HCT116 (cell line): ENCODE measurements at regions not wholly inside any gene's neighbourhood (a gene's known extent, or its start where the extent isn't known, plus 50 kb on each side); places are given as distances from the start of the nearest gene placed in this dataset.
A peak's percentile ranks its signal among the peaks of the same experiment; 100 is the strongest.

ENCODE experiments used
- ATAC-seq: fragments of 200-7000 bp; cut with Tn5 transposase; 2 replicates; pipeline ENCODE4 v1.9.1; 2020; ENCODE audit warnings: mild to moderate bottlenecking, moderate library complexity
- BruUV-seq: library from RNA; stranded (reverse); fragments of 400-500 nt; replicated peaks from 2 replicates; lab custom pipeline; 2021; lab: Mats Ljungman, UMichigan
- CTCF ChIA-PET: fragments of 300-600 bp; sonication (Branson Sonifier 250); formaldehyde crosslinking; loops from one replicate; lab custom pipeline; 2021; ENCODE audit warnings: antibody characterized with exemption; lab: Charles Lee
- POLR2A ChIA-PET: fragments of 300-600, 350-600 bp; sonication (Branson Sonifier 250); formaldehyde crosslinking; loops from one replicate; lab custom pipeline; 2021; ENCODE audit warnings: antibody characterized with exemption; lab: Charles Lee
- RAD21 ChIA-PET, 2 experiments: fragments of 300-600 bp; sonication (Branson Sonifier 250); formaldehyde crosslinking; loops; one replicate each; lab custom pipeline; 2023; ENCODE audit warnings: low total read pairs in 2 of 2; ENCODE audit not compliant: uncharacterized antibody in 2 of 2, unreplicated experiment in 2 of 2, low non-redundant PET in 1 of 2; lab: Charles Lee
- DNase-seq: peaks from one replicate; pipeline ENCODE4 v3.0.0-alpha.2; 2010; ENCODE audit warnings: low read depth, low spot score
- H2AFZ ChIP-seq: fragments of 200-600 bp; shearing (Covaris generic), sonication (generic); 2 replicates; pipeline ENCODE4 v1.6.1; 2017; ENCODE audit warnings: low read depth, mixed run types, mixed read lengths, antibody characterized with exemption, low read length; ENCODE audit not compliant: poor library complexity, severe bottlenecking
- H3K27ac ChIP-seq: 2 replicates; pipeline ENCODE4 v1.5.1; 2012; ENCODE audit warnings: low read depth, low read length
- H3K27me3 ChIP-seq: fragments of 200-600 bp; sonication (generic); 2 replicates; pipeline ENCODE4 v1.6.1; 2016; ENCODE audit warnings: mixed run types, low read length, mixed read lengths; ENCODE audit not compliant: insufficient read depth
- H3K36me3 ChIP-seq, 2 experiments: fragments of 200-500 bp in 1 of 2; fragments of 200-600 bp in 1 of 2; sonication (Bioruptor generic) in 1 of 2; sonication (generic) in 1 of 2; 2 replicates each; pipeline versions ENCODE4 v1.5.1 to v1.6.1; 2014 to 2016; ENCODE audit warnings: low read length in 2 of 2, inconsistent platforms in 1 of 2, mixed read lengths in 1 of 2, mixed run types in 1 of 2; ENCODE audit not compliant: insufficient read depth in 2 of 2, control insufficient read depth in 1 of 2
- H3K4me1 ChIP-seq, 2 experiments: fragments of 200-600 bp in 1 of 2; sonication (generic) in 1 of 2; 2 replicates each; pipeline versions ENCODE4 v1.5.1 to v1.6.1; 2012 to 2017; ENCODE audit warnings: low read length in 2 of 2, inconsistent platforms in 1 of 2, mild to moderate bottlenecking in 1 of 2, mixed read lengths in 1 of 2, mixed run types in 1 of 2, moderate library complexity in 1 of 2; ENCODE audit not compliant: insufficient read depth in 2 of 2, control insufficient read depth in 1 of 2
- H3K4me2 ChIP-seq: fragments of 200-600 bp; sonication (generic); 2 replicates; pipeline ENCODE4 v1.6.1; 2017; ENCODE audit warnings: mixed run types, low read length, mixed read lengths
- H3K4me3 ChIP-seq, 2 experiments: fragments of 200-600 bp in 1 of 2; sonication (generic) in 1 of 2; replicated peaks in 1 of 2; 2 replicates each; pipeline ENCODE4 v1.5.1; 2011 to 2016; ENCODE audit warnings: low read length in 2 of 2, control low read depth in 1 of 2, low read depth in 1 of 2, mild to moderate bottlenecking in 1 of 2, mixed read lengths in 1 of 2, mixed run types in 1 of 2
- H3K79me2 ChIP-seq: fragments of 200-600 bp; sonication (generic); 2 replicates; pipeline ENCODE4 v1.6.1; 2017; ENCODE audit warnings: mild to moderate bottlenecking, mixed run types, low read length, moderate library complexity, mixed read lengths; ENCODE audit not compliant: insufficient read depth
- H3K9ac ChIP-seq: fragments of 200-600 bp; sonication (generic); 2 replicates; pipeline ENCODE4 v1.6.1; 2016; ENCODE audit warnings: low read length, mixed read lengths
- H3K9me2 ChIP-seq: fragments of 200-600 bp; sonication (generic), shearing (Covaris generic); 2 replicates; pipeline ENCODE4 v1.6.1; 2017; ENCODE audit warnings: mixed run types, mild to moderate bottlenecking, moderate library complexity; ENCODE audit not compliant: insufficient read depth
- H3K9me3 ChIP-seq, 2 experiments: fragments of 200-500 bp in 1 of 2; fragments of 200-600 bp in 1 of 2; sonication (Bioruptor generic) in 1 of 2; sonication (generic) in 1 of 2; 2 replicates each; pipeline ENCODE4 v1.6.1; 2014 to 2017; ENCODE audit warnings: low read length in 2 of 2, mixed read lengths in 2 of 2, inconsistent platforms in 1 of 2, low read depth in 1 of 2, mild to moderate bottlenecking in 1 of 2, mixed run types in 1 of 2, moderate library complexity in 1 of 2; ENCODE audit not compliant: control insufficient read depth in 1 of 2, insufficient read depth in 1 of 2
- H4K20me1 ChIP-seq: fragments of 200-600 bp; sonication (generic), shearing (Covaris generic); 2 replicates; pipeline ENCODE4 v1.6.1; 2017; ENCODE audit warnings: mixed run types, mild to moderate bottlenecking, moderate library complexity; ENCODE audit not compliant: insufficient read depth
- CEBPB ChIP-seq: IDR thresholded peaks from 2 replicates; pipeline ENCODE4 v1.6.1; 2012; ENCODE audit warnings: low read depth
- EGR1 ChIP-seq: IDR thresholded peaks from 2 replicates; pipeline ENCODE4 v1.6.1; 2012; ENCODE audit warnings: low read depth
- ELF1 ChIP-seq: IDR thresholded peaks from 2 replicates; pipeline ENCODE4 v1.6.1; 2012; ENCODE audit warnings: low read depth, borderline replicate concordance
- EZH2 ChIP-seq: fragments of 200-600 bp; sonication (generic); IDR thresholded peaks from 2 replicates; pipeline ENCODE4 v1.6.1; 2017; ENCODE audit warnings: antibody characterized with exemption, mixed run types
- JUND ChIP-seq: IDR thresholded peaks from 2 replicates; pipeline ENCODE4 v1.6.1; 2012
- RAD21 ChIP-seq: IDR thresholded peaks from 2 replicates; pipeline ENCODE4 v1.6.1; 2012; ENCODE audit warnings: low read depth, mild to moderate bottlenecking
- SIN3A ChIP-seq: IDR thresholded peaks from 2 replicates; pipeline ENCODE4 v1.6.1; 2012; ENCODE audit warnings: low read depth
- ZNF274 ChIP-seq: fragments of 200-500 bp; sonication (Bioruptor generic); IDR thresholded peaks from 2 replicates; pipeline ENCODE4 v1.6.1; 2014; ENCODE audit warnings: mild to moderate bottlenecking, low read depth, low read length, inconsistent platforms
- intact Hi-C: fragments of 100-400 bp; cut with micrococcal nuclease; formaldehyde crosslinking; loops from 2 replicates; pipeline ENCODE4 v1.10.0; 2022
- TF ChIP-seq, protein P1 (sequence below): IDR thresholded peaks from 2 replicates; pipeline ENCODE4 v1.6.1; 2012
- TF ChIP-seq, protein P2 (sequence below), 3 experiments: fragments of 200-600 bp in 1 of 3; sonication (generic) in 1 of 3; IDR thresholded peaks in 2 of 3; conservative IDR thresholded peaks in 1 of 3; 2 replicates each; pipeline ENCODE4 v1.5.1; 2012 to 2017; ENCODE audit warnings: low read depth in 2 of 3, low read length in 2 of 3, antibody characterized with exemption in 1 of 3, borderline replicate concordance in 1 of 3, control low read depth in 1 of 3, mild to moderate bottlenecking in 1 of 3, mixed read lengths in 1 of 3, mixed run types in 1 of 3, moderate library complexity in 1 of 3; ENCODE audit not compliant: insufficient read depth in 1 of 3
- TF ChIP-seq, protein P3 (sequence below): IDR thresholded peaks from 2 replicates; pipeline ENCODE4 v1.6.1; 2012; ENCODE audit warnings: low read depth
- TF ChIP-seq, protein P4 (sequence below): IDR thresholded peaks from 2 replicates; pipeline ENCODE4 v1.6.1; 2012

DNA sequence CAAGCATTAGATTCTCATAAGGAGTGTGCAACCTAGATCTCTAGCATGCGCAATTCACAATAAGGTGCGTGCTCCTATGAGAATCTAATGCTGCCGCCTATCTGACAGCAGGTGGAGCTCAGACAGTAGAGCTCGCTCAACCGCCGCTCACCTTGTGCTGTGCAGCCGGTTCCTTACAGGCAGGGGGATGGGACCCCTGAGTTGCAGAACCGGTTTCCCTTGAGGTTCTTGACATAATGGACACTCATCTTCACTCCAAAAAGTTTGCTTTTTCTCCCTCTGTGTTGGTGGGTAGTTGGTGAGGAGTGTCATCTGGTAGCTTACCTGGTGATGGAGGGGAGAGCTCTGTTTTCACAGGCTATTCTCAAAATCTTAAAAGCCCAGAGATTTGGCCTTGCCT is 324.0 kb upstream of the TBL1XR1 start:
- Histone ChIP-seq H4K20me1 (no peaks in the 10 kb centered on the region), H3K9me2 (no peaks in the 10 kb centered on the region), H3K79me2 (no peaks in the 10 kb centered on the region), H3K36me3 (no peaks in the 10 kb centered on the region), H3K9me3 (no peaks in the 10 kb centered on the region), H3K4me2 (no peak overlapping the region), H2AFZ (no peak overlapping the region), H3K4me1 (peaks cover 4 to 6% of the 10 kb centered on the region in 2 experiments; a peak in 2 of 4 replicates), H3K4me3 (no peak overlapping the region), H3K9ac (no peak overlapping the region), H3K27me3 (no peaks in the 10 kb centered on the region), H3K27ac (no peak overlapping the region)
- TF ChIP-seq ZNF274, result no peak
- TF ChIP-seq RAD21, result peak; percentile 57
- TF ChIP-seq, protein P1, sequence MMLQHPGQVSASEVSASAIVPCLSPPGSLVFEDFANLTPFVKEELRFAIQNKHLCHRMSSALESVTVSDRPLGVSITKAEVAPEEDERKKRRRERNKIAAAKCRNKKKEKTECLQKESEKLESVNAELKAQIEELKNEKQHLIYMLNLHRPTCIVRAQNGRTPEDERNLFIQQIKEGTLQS, result no peak
- TF ChIP-seq CEBPB, result no peak
- TF ChIP-seq, protein P2, sequence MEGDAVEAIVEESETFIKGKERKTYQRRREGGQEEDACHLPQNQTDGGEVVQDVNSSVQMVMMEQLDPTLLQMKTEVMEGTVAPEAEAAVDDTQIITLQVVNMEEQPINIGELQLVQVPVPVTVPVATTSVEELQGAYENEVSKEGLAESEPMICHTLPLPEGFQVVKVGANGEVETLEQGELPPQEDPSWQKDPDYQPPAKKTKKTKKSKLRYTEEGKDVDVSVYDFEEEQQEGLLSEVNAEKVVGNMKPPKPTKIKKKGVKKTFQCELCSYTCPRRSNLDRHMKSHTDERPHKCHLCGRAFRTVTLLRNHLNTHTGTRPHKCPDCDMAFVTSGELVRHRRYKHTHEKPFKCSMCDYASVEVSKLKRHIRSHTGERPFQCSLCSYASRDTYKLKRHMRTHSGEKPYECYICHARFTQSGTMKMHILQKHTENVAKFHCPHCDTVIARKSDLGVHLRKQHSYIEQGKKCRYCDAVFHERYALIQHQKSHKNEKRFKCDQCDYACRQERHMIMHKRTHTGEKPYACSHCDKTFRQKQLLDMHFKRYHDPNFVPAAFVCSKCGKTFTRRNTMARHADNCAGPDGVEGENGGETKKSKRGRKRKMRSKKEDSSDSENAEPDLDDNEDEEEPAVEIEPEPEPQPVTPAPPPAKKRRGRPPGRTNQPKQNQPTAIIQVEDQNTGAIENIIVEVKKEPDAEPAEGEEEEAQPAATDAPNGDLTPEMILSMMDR (IDR thresholded peaks at IDR 0.05 in 2 of 3, conservative IDR thresholded peaks at IDR 0.05 in 1 of 3; ENCODE audit: borderline replicate concordance in 1 of 3, insufficient read depth in 1 of 3, low read depth in 2 of 3, low read length in 2 of 3), result 0 out of 6 replicates have a peak, but pooled peaks of 1 of the 3 experiments have one; percentile 13
- no TSS peak for BruUV-seq
- intact Hi-C loops, result no loop called here
- DNase-seq, result no peak
- ChIA-PET POLR2A (no interaction called here), CTCF (interaction anchor here (0.8 kb wide), 1 partner anchor 27 kb away, joined by 3 read pairs; no protein-coding TSS in a partner anchor), RAD21 (no interaction called here)
- peak; percentile 59; the same call in 1 of the 2 replicates for ATAC-seq

DNA sequence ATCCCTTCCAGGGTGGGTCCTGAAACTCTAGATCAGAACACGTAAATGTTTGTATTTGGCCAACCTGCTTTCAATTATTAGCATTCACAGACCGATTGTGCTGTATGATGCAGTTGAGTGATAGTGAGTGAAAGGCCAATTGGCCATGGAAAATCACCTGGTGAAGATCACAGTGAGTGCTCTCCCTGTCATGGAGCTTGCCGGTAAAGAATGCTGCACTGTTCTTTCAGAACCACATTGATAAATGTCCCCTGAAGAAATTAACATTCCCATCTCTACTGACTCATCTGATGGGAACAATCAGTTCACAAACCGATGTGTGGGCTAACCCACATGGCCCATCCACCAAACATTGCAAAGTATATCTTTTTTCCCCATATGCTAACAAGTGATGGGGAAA is 324.8 kb upstream of the TBL1XR1 start:
- no peak overlapping the region for H3K27ac ChIP-seq
- no TSS peak for BruUV-seq
- TF ChIP-seq, protein P1, result no peak
- TF ChIP-seq JUND (no peak), EGR1 (no peak), ELF1 (no peak), EZH2 (no peak), SIN3A (no peak)
- TF ChIP-seq, protein P3, sequence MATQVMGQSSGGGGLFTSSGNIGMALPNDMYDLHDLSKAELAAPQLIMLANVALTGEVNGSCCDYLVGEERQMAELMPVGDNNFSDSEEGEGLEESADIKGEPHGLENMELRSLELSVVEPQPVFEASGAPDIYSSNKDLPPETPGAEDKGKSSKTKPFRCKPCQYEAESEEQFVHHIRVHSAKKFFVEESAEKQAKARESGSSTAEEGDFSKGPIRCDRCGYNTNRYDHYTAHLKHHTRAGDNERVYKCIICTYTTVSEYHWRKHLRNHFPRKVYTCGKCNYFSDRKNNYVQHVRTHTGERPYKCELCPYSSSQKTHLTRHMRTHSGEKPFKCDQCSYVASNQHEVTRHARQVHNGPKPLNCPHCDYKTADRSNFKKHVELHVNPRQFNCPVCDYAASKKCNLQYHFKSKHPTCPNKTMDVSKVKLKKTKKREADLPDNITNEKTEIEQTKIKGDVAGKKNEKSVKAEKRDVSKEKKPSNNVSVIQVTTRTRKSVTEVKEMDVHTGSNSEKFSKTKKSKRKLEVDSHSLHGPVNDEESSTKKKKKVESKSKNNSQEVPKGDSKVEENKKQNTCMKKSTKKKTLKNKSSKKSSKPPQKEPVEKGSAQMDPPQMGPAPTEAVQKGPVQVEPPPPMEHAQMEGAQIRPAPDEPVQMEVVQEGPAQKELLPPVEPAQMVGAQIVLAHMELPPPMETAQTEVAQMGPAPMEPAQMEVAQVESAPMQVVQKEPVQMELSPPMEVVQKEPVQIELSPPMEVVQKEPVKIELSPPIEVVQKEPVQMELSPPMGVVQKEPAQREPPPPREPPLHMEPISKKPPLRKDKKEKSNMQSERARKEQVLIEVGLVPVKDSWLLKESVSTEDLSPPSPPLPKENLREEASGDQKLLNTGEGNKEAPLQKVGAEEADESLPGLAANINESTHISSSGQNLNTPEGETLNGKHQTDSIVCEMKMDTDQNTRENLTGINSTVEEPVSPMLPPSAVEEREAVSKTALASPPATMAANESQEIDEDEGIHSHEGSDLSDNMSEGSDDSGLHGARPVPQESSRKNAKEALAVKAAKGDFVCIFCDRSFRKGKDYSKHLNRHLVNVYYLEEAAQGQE, result no peak
- TF ChIP-seq, protein P4, sequence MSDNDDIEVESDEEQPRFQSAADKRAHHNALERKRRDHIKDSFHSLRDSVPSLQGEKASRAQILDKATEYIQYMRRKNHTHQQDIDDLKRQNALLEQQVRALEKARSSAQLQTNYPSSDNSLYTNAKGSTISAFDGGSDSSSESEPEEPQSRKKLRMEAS, result no peak

More for the DNA sequence above, 324.8 kb upstream of the TBL1XR1 start:
- DNase-seq (no peak), ATAC-seq (no peak)
- Histone ChIP-seq H4K20me1 (no peaks in the 10 kb centered on the region), H3K4me2 (no peak overlapping the region), H3K9ac (no peak overlapping the region), H3K36me3 (no peaks in the 10 kb centered on the region), H2AFZ (no peak overlapping the region), H3K27me3 (no peaks in the 10 kb centered on the region), H3K4me3 (no peak overlapping the region), H3K9me3 (no peaks in the 10 kb centered on the region), H3K9me2 (no peaks in the 10 kb centered on the region), H3K4me1 (peaks cover 4 to 6% of the 10 kb centered on the region in 2 experiments; a peak in 2 of 4 replicates), H3K79me2 (no peaks in the 10 kb centered on the region)
- ChIA-PET RAD21 (no interaction called here), POLR2A (no interaction called here), CTCF (no interaction called here)
- intact Hi-C loops, result no loop called here
